Neural cell (in vitro differentiated cells): ENCODE measurements at regions not wholly inside any gene's neighbourhood (a gene's known extent, or its start where the extent isn't known, plus 50 kb on each side); places are given as distances from the start of the nearest gene placed in this dataset.

Experiments
- H2AFZ ChIP-seq: fragments of 200-600, 300-800 bp; sonication (generic), shearing (Covaris generic); 2 replicates; pipeline ENCODE4 v1.6.0; 2014; ENCODE audit warnings: low read depth, mild to moderate bottlenecking, antibody characterized with exemption, low read length, moderate library complexity
- H3F3A ChIP-seq: fragments of 200-600 bp; shearing (Covaris generic); 2 replicates; pipeline ENCODE4 v1.6.1; 2016; ENCODE audit warnings: mild to moderate bottlenecking, moderate library complexity, mixed read lengths, antibody characterized with exemption, low read length; ENCODE audit not compliant: insufficient read depth, poor library complexity, severe bottlenecking
- H3K27ac ChIP-seq: fragments of 200-600, 300-800 bp; sonication (generic), shearing (Covaris generic); 2 replicates; pipeline ENCODE4 v1.5.1; 2014; ENCODE audit warnings: mild to moderate bottlenecking, low read length, moderate library complexity
- H3K27me3 ChIP-seq: fragments of 300-800, 200-600 bp; sonication (generic), shearing (Covaris generic); 2 replicates; pipeline ENCODE4 v1.6.0; 2014; ENCODE audit warnings: mild to moderate bottlenecking, low read depth, low read length, moderate library complexity; ENCODE audit not compliant: insufficient read depth
- H3K36me3 ChIP-seq: fragments of 300-800, 200-600 bp; sonication (generic), shearing (Covaris generic); 2 replicates; pipeline ENCODE4 v1.5.1; 2014; ENCODE audit warnings: mild to moderate bottlenecking, antibody characterized with exemption, low read length, moderate library complexity; ENCODE audit not compliant: insufficient read depth
- H3K4me2 ChIP-seq: fragments of 300-800, 200-600 bp; sonication (generic), shearing (Covaris generic); 2 replicates; pipeline ENCODE4 v1.6.0; 2014; ENCODE audit warnings: mild to moderate bottlenecking, low read length
- H3K4me3 ChIP-seq: fragments of 300-800, 200-600 bp; sonication (generic), shearing (Covaris generic); 2 replicates; pipeline ENCODE4 v1.5.1; 2014; ENCODE audit warnings: mild to moderate bottlenecking, low read length, moderate library complexity
- H3K79me2 ChIP-seq: fragments of 200-600 bp; shearing (Covaris generic); replicated peaks from 2 replicates; pipeline ENCODE4 v1.6.0; 2014; ENCODE audit warnings: mild to moderate bottlenecking, low read length, moderate library complexity; ENCODE audit not compliant: insufficient read depth
- H3K9ac ChIP-seq: fragments of 300-800, 200-600 bp; sonication (generic), shearing (Covaris generic); 2 replicates; pipeline ENCODE4 v1.6.1; 2016; ENCODE audit warnings: mild to moderate bottlenecking, low read length, mixed read lengths
- H3K9me2 ChIP-seq: fragments of 200-600 bp; shearing (Covaris generic); 2 replicates; pipeline ENCODE4 v1.6.1; 2016; ENCODE audit warnings: mild to moderate bottlenecking, low read length, mixed read lengths; ENCODE audit not compliant: insufficient read depth
- H3K9me3 ChIP-seq: fragments of 200-600, 300-800 bp; sonication (generic), shearing (Covaris generic); 2 replicates; pipeline ENCODE4 v1.6.1; 2016; ENCODE audit warnings: mild to moderate bottlenecking, mixed run types, low read length, moderate library complexity, mixed read lengths
- H4K20me1 ChIP-seq: fragments of 200-600 bp; shearing (Covaris generic); 2 replicates; pipeline ENCODE4 v1.6.1; 2016; ENCODE audit warnings: mild to moderate bottlenecking, mixed run types; ENCODE audit not compliant: insufficient read depth
- EP300 ChIP-seq: fragments of 450-650 bp; conservative IDR thresholded peaks from 2 replicates; pipeline ENCODE4 v1.6.1; 2014; ENCODE audit warnings: antibody characterized with exemption, mild to moderate bottlenecking, moderate library complexity; ENCODE audit not compliant: poor library complexity, severe bottlenecking
- EZH2 ChIP-seq: fragments of 200-600, 300-800 bp; shearing (Covaris generic), sonication (generic); IDR thresholded peaks from 2 replicates; pipeline ENCODE4 v1.6.1; 2014; ENCODE audit warnings: antibody characterized with exemption, low read length, borderline replicate concordance, mild to moderate bottlenecking; ENCODE audit not compliant: insufficient read depth, poor library complexity, severe bottlenecking
- MXI1 ChIP-seq: fragments of 450-650 bp; conservative IDR thresholded peaks from 2 replicates; pipeline ENCODE4 v1.6.1; 2014; ENCODE audit warnings: antibody characterized with exemption, mild to moderate bottlenecking; ENCODE audit not compliant: poor library complexity, severe bottlenecking
- POLR2AphosphoS5 ChIP-seq: IDR thresholded peaks from 2 replicates; pipeline ENCODE4 v1.6.1; 2012
- TAF1 ChIP-seq: IDR thresholded peaks from 2 replicates; pipeline ENCODE4 v1.6.1; 2012; ENCODE audit warnings: low read depth
- TF ChIP-seq, protein P1 (sequence below): fragments of 450-650 bp; IDR thresholded peaks from 2 replicates; pipeline ENCODE4 v1.5.1; 2014; ENCODE audit warnings: antibody characterized with exemption, mild to moderate bottlenecking, moderate library complexity; ENCODE audit not compliant: poor library complexity, severe bottlenecking
- TF ChIP-seq, protein P2 (sequence below): IDR thresholded peaks from 2 replicates; pipeline ENCODE4 v1.6.1; 2012; ENCODE audit warnings: borderline replicate concordance

DNA sequence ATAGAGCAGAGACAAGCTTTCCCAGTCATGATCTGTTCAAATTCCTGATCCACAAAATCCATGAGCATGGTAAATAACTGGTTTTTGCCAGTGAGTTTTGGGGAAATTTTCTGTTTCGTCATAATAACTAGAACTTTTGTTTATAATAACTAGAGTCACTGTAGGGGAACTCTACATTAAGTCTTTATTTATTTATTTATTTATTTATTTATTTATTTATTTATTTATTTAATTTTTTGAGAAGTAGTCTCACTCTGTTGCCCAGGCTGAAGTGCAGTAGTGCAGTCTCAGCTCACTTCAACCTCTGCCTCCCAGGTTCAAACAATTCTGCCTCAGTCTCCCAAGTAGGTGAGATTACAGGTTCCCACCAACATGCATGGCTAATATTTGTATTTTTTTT, 1106.8 kb downstream of the AMY1C start:
- Histone ChIP-seq H3K9me2 (no peaks in the 10 kb centered on the region), H2AFZ (no peak overlapping the region), H3K27ac (no peak overlapping the region)

DNA sequence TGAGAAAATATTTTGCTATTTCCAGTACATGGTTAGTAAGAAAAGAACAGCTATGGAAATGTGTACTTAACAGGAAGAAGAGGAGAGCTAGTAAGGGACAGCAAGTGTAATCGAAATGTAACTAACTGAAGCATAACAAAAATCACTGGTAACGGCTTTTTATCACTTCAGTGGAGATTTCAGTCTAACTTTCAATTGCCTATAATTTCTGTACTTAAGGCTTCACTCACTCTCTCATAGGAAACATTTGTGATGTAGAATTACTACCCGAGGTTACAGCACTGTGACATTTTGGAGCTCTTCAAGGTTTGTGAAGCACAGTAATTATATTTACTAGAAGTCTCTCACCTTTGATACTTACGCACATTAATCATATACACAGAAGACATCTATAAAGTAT, 1119.1 kb downstream of the AMY1C start:
- Histone ChIP-seq H3K4me2 (no peak overlapping the region), H3K9ac (no peak overlapping the region), H3K79me2 (no peaks in the 10 kb centered on the region), H2AFZ (no peak overlapping the region), H3K36me3 (no peaks in the 10 kb centered on the region), H3F3A (no peaks in the 10 kb centered on the region), H4K20me1 (no peaks in the 10 kb centered on the region), H3K4me3 (no peak overlapping the region), H3K27me3 (no peaks in the 10 kb centered on the region), H3K9me2 (no peaks in the 10 kb centered on the region), H3K27ac (no peak overlapping the region), H3K9me3 (no peaks in the 10 kb centered on the region)
- no peak for TF ChIP-seq TAF1
- TF ChIP-seq, protein P1, sequence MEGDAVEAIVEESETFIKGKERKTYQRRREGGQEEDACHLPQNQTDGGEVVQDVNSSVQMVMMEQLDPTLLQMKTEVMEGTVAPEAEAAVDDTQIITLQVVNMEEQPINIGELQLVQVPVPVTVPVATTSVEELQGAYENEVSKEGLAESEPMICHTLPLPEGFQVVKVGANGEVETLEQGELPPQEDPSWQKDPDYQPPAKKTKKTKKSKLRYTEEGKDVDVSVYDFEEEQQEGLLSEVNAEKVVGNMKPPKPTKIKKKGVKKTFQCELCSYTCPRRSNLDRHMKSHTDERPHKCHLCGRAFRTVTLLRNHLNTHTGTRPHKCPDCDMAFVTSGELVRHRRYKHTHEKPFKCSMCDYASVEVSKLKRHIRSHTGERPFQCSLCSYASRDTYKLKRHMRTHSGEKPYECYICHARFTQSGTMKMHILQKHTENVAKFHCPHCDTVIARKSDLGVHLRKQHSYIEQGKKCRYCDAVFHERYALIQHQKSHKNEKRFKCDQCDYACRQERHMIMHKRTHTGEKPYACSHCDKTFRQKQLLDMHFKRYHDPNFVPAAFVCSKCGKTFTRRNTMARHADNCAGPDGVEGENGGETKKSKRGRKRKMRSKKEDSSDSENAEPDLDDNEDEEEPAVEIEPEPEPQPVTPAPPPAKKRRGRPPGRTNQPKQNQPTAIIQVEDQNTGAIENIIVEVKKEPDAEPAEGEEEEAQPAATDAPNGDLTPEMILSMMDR, result no peak
- no peak for TF ChIP-seq EZH2
- TF ChIP-seq POLR2AphosphoS5, result no peak

More for the DNA sequence above, 1106.8 kb downstream of the AMY1C start:
- no peaks in the 10 kb centered on the region for H3K79me2 ChIP-seq
- no peaks in the 10 kb centered on the region for H3K9me3 ChIP-seq
- no peak overlapping the region for H3K4me2 ChIP-seq
- H3K36me3 ChIP-seq, result no peaks in the 10 kb centered on the region
- no peak overlapping the region for H3K9ac ChIP-seq
- H3K27me3 ChIP-seq, result no peaks in the 10 kb centered on the region
- TF ChIP-seq TAF1, result no peak
- TF ChIP-seq, protein P1, result no peak
- no peak for TF ChIP-seq POLR2AphosphoS5
- TF ChIP-seq MXI1, result no peak
- no peaks in the 10 kb centered on the region for H4K20me1 ChIP-seq
- H3F3A ChIP-seq, result no peaks in the 10 kb centered on the region
- H3K4me3 ChIP-seq, result no peak overlapping the region

DNA sequence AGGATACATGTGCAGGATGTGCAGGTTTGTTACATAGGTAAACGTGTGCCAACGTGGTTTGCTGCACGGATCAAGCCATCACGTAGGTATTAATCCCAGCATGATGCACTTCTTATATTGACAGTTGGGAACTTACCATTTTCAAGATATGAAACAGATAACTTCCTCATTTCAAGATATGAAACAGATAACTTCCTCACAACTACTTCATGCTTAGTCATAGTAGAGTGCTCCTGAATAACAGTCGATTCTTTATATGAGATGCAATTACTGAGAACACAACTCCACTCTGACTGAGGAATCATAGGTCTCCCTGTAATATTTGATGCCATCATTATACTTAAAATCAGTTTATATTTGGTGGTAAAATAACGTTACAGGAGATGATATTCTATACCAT, 1124.3 kb downstream of the AMY1C start:
- Histone ChIP-seq H3K9me3 (no peaks in the 10 kb centered on the region), H3F3A (no peaks in the 10 kb centered on the region), H3K9ac (no peak overlapping the region), H2AFZ (no peak overlapping the region), H3K27ac (no peak overlapping the region), H3K4me2 (no peak overlapping the region), H4K20me1 (no peaks in the 10 kb centered on the region), H3K4me3 (no peak overlapping the region), H3K27me3 (no peaks in the 10 kb centered on the region), H3K36me3 (no peaks in the 10 kb centered on the region), H3K79me2 (no peaks in the 10 kb centered on the region), H3K9me2 (no peaks in the 10 kb centered on the region)
- TF ChIP-seq TAF1, result no peak
- TF ChIP-seq, protein P2, sequence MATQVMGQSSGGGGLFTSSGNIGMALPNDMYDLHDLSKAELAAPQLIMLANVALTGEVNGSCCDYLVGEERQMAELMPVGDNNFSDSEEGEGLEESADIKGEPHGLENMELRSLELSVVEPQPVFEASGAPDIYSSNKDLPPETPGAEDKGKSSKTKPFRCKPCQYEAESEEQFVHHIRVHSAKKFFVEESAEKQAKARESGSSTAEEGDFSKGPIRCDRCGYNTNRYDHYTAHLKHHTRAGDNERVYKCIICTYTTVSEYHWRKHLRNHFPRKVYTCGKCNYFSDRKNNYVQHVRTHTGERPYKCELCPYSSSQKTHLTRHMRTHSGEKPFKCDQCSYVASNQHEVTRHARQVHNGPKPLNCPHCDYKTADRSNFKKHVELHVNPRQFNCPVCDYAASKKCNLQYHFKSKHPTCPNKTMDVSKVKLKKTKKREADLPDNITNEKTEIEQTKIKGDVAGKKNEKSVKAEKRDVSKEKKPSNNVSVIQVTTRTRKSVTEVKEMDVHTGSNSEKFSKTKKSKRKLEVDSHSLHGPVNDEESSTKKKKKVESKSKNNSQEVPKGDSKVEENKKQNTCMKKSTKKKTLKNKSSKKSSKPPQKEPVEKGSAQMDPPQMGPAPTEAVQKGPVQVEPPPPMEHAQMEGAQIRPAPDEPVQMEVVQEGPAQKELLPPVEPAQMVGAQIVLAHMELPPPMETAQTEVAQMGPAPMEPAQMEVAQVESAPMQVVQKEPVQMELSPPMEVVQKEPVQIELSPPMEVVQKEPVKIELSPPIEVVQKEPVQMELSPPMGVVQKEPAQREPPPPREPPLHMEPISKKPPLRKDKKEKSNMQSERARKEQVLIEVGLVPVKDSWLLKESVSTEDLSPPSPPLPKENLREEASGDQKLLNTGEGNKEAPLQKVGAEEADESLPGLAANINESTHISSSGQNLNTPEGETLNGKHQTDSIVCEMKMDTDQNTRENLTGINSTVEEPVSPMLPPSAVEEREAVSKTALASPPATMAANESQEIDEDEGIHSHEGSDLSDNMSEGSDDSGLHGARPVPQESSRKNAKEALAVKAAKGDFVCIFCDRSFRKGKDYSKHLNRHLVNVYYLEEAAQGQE, result no peak
- TF ChIP-seq EP300, result no peak
